PC-3 (cell line): ENCODE measurements at regions not wholly inside any gene's neighbourhood (a gene's known extent, or its start where the extent isn't known, plus 50 kb on each side); places are given as distances from the start of the nearest gene placed in this dataset.

Experiments used
- ATAC-seq: fragments of 200-7000 bp; cut with Tn5 transposase; 2 replicates; pipeline ENCODE4 v1.9.1; 2020; ENCODE audit warnings: mild to moderate bottlenecking, moderate library complexity
- BruUV-seq: library from RNA; stranded (reverse); fragments of 400-500 nt; replicated peaks from 2 replicates; lab custom pipeline; 2021; lab: Mats Ljungman, UMichigan
- CTCF ChIA-PET: fragments of 300-600 bp; sonication (Branson Sonifier 250); formaldehyde crosslinking; loops from one replicate; lab custom pipeline; 2022; ENCODE audit warnings: antibody characterized with exemption; lab: Charles Lee
- POLR2A ChIA-PET: fragments of 300-600 bp; sonication (Branson Sonifier 250); formaldehyde crosslinking; loops from one replicate; lab custom pipeline; 2022; ENCODE audit warnings: antibody characterized with exemption; ENCODE audit not compliant: unreplicated experiment; lab: Charles Lee
- DNase-seq: peaks from one replicate; pipeline ENCODE4 v3.0.0-alpha.2; 2015
- H2AFZ ChIP-seq: fragments of 300-600 bp; sonication (generic); 2 replicates; pipeline ENCODE4 v1.6.0; 2016; ENCODE audit warnings: antibody characterized with exemption, low read length
- H3F3A ChIP-seq: fragments of 300-600 bp; sonication (generic); one replicate; pipeline ENCODE4 v1.6.0; 2017; ENCODE audit warnings: antibody characterized with exemption, low read length, control low read depth, mild to moderate bottlenecking; ENCODE audit not compliant: unreplicated experiment
- H3K27ac ChIP-seq: fragments of 300-600 bp; sonication (generic); 2 replicates; pipeline ENCODE4 v1.5.1; 2016; ENCODE audit warnings: mild to moderate bottlenecking, low read length
- H3K27me3 ChIP-seq: fragments of 300-600 bp; sonication (generic); 2 replicates; pipeline ENCODE4 v1.6.1; 2016; ENCODE audit warnings: low read length, mixed read lengths
- H3K36me3 ChIP-seq: fragments of 300-600 bp; sonication (generic); 2 replicates; pipeline ENCODE4 v1.6.1; 2016; ENCODE audit warnings: low read depth, mixed run types, low read length, mixed read lengths
- H3K4me1 ChIP-seq: fragments of 300-600 bp; sonication (generic); 2 replicates; pipeline ENCODE4 v1.5.1; 2016; ENCODE audit warnings: low read length; ENCODE audit not compliant: insufficient read depth
- H3K4me2 ChIP-seq: fragments of 300-600 bp; sonication (generic); 2 replicates; pipeline ENCODE4 v1.6.0; 2016; ENCODE audit warnings: low read length
- H3K4me3 ChIP-seq: fragments of 300-600 bp; sonication (generic); 2 replicates; pipeline ENCODE4 v1.5.1; 2016; ENCODE audit warnings: mild to moderate bottlenecking, low read length, mixed read lengths
- H3K79me2 ChIP-seq: fragments of 300-600 bp; sonication (generic); 2 replicates; pipeline ENCODE4 v1.6.1; 2017; ENCODE audit warnings: low read length, mixed read lengths
- H3K9ac ChIP-seq: fragments of 300-600 bp; sonication (generic); 2 replicates; pipeline ENCODE4 v1.6.0; 2016; ENCODE audit warnings: mild to moderate bottlenecking, low read length
- H3K9me2 ChIP-seq: fragments of 300-600 bp; sonication (generic); replicated peaks from 2 replicates; pipeline ENCODE4 v1.6.1; 2016; ENCODE audit warnings: mixed run types, low read length, mixed read lengths
- H3K9me3 ChIP-seq: fragments of 300-600 bp; sonication (generic); 2 replicates; pipeline ENCODE4 v1.6.1; 2016; ENCODE audit warnings: low read length, mixed read lengths
- H4K20me1 ChIP-seq: fragments of 300-600 bp; sonication (generic); 2 replicates; pipeline ENCODE4 v1.6.1; 2016; ENCODE audit warnings: low read length, mixed read lengths
- CTCF ChIP-seq: fragments of 300-600 bp; sonication (generic); conservative IDR thresholded peaks from 2 replicates; pipeline ENCODE4 v1.5.1; 2017; ENCODE audit warnings: antibody characterized with exemption, low read depth, mild to moderate bottlenecking, low read length
- EZH2 ChIP-seq: fragments of 300-600 bp; sonication (generic); IDR thresholded peaks from one replicate; pipeline ENCODE4 v1.6.1; 2017; ENCODE audit warnings: antibody characterized with exemption, mild to moderate bottlenecking, low read length; ENCODE audit not compliant: unreplicated experiment
- EZH2phosphoT487 ChIP-seq: fragments of 300-600 bp; sonication (generic); IDR thresholded peaks from 2 replicates; pipeline ENCODE4 v1.6.1; 2018; ENCODE audit warnings: mild to moderate bottlenecking, antibody characterized with exemption, low read length, borderline replicate concordance
- intact Hi-C: fragments of 100-400 bp; cut with micrococcal nuclease; formaldehyde crosslinking; loops from 2 replicates; pipeline ENCODE4 v1.9.0; 2023

GRCh38 chr21:16455526-16455925 lies 725.7 kb downstream of the USP25 start:
- TF ChIP-seq EZH2: no peak
- H3K9me2 ChIP-seq: no peaks in the 10 kb centered on the region
- intact Hi-C loops: no loop called here
- no peaks in the 10 kb centered on the region for H3F3A ChIP-seq
- ATAC-seq: no peak
- H3K4me3 ChIP-seq: no peak overlapping the region
- H3K36me3 ChIP-seq: no peaks in the 10 kb centered on the region
- no peak for DNase-seq
- H3K9me3 ChIP-seq: no peaks in the 10 kb centered on the region
- no peaks in the 10 kb centered on the region for H3K79me2 ChIP-seq
- H3K4me2 ChIP-seq: no peak overlapping the region
- CTCF ChIA-PET: no interaction called here
- H3K9ac ChIP-seq: no peak overlapping the region
- H3K4me1 ChIP-seq: no peaks in the 10 kb centered on the region
- BruUV-seq: no TSS peak
- H3K27me3 ChIP-seq: 0 out of 2 replicates have a peak, but pooled peaks cover 10% of the 10 kb centered on the region
- POLR2A ChIA-PET: no interaction called here
- no peak overlapping the region for H3K27ac ChIP-seq
- H4K20me1 ChIP-seq: no peaks in the 10 kb centered on the region
- H2AFZ ChIP-seq: no peak overlapping the region

DNA sequence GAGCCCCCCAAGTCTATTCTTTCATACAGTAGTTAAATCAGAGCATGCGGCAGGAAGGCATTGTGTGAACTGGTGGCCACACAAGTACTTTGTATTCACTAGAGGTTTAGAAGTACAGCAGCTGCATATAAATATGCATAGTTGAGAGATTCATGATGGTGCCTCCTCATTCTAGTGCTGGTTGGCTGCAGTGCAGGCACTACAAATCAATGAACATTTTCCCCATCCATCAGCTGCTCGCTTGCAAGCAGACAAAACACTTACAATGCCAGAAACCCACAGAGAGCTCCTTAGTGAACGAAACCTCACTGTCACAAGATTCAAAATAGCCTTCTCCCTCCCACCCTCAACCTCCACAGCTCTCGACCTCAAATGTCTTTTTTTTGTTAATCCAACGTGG lies 726.2 kb downstream of the USP25 start:
- H4K20me1 ChIP-seq: no peaks in the 10 kb centered on the region
- ChIA-PET CTCF (no interaction called here), POLR2A (no interaction called here)
- TF ChIP-seq EZH2phosphoT487: no peak
- TF ChIP-seq CTCF: no peak
- TF ChIP-seq EZH2: no peak
- no peaks in the 10 kb centered on the region for H3K9me3 ChIP-seq
- no peak overlapping the region for H3K4me2 ChIP-seq
- no peak for ATAC-seq
- no peaks in the 10 kb centered on the region for H3F3A ChIP-seq
- no peak for DNase-seq
- H3K27me3 ChIP-seq: 0 out of 2 replicates have a peak, but pooled peaks cover 10% of the 10 kb centered on the region
- BruUV-seq: no TSS peak
- H3K27ac ChIP-seq: no peak overlapping the region
- H3K79me2 ChIP-seq: no peaks in the 10 kb centered on the region
- H3K4me3 ChIP-seq: no peak overlapping the region
- H2AFZ ChIP-seq: no peak overlapping the region
- intact Hi-C loops: no loop called here
- no peak overlapping the region for H3K9ac ChIP-seq
- H3K9me2 ChIP-seq: no peaks in the 10 kb centered on the region
- H3K4me1 ChIP-seq: no peaks in the 10 kb centered on the region
- H3K36me3 ChIP-seq: no peaks in the 10 kb centered on the region

DNA sequence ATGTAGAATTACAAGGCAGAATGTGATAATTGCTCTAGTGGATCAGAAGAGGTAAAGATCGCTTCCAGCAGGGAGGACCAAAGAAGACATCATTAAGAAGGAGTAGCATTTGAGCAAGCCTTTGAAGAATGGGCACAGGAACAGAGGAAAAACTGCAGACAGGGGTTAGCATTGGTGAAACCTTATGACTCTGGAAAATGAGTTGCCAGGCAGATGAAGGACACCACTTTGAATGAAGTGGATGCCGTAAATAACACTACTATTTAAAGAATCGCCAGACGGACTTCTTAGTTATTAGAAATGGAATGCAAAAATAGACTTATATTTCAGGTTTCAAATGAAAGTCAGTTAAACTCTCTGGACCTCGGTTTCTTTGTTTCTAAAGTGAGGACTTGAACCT lies 727.7 kb downstream of the USP25 start:
- BruUV-seq: no TSS peak
- POLR2A ChIA-PET: no interaction called here

More for the DNA sequence above, 727.7 kb downstream of the USP25 start:
- H4K20me1 ChIP-seq: no peaks in the 10 kb centered on the region
- H3K4me2 ChIP-seq: no peak overlapping the region
- DNase-seq (no peak), ATAC-seq (no peak)
- no peak overlapping the region for H3K27ac ChIP-seq
- no peaks in the 10 kb centered on the region for H3F3A ChIP-seq
- no peaks in the 10 kb centered on the region for H3K79me2 ChIP-seq
- intact Hi-C loops: no loop called here
- H3K4me3 ChIP-seq: peak overlapping the region; percentile 15; the same call in 1 of the 2 replicates
- H3K9me3 ChIP-seq: no peaks in the 10 kb centered on the region
- H3K27me3 ChIP-seq: 0 out of 2 replicates have a peak, but pooled peaks cover 10% of the 10 kb centered on the region
- no peaks in the 10 kb centered on the region for H3K36me3 ChIP-seq
- no peak overlapping the region for H2AFZ ChIP-seq
- no peaks in the 10 kb centered on the region for H3K4me1 ChIP-seq
- CTCF ChIA-PET: no interaction called here
- TF ChIP-seq CTCF: no peak
- no peak for TF ChIP-seq EZH2phosphoT487
- no peak for TF ChIP-seq EZH2
- no peaks in the 10 kb centered on the region for H3K9me2 ChIP-seq
- H3K9ac ChIP-seq: no peak overlapping the region
